Adrenal gland (tissue), 5 donors: ENCODE measurements at regions not wholly inside any gene's neighbourhood (a gene's known extent, or its start where the extent isn't known, plus 50 kb on each side); places are given as distances from the start of the nearest gene placed in this dataset.

Experiments
- POLR2A ChIP-seq, 2 donors: fragments of 450-650 bp; IDR thresholded peaks; one replicate each; pipeline ENCODE4 v1.6.1; 2017; ENCODE audit warnings: antibody characterized with exemption in 2 of 2, mild to moderate bottlenecking in 2 of 2, moderate library complexity in 1 of 2
- TF ChIP-seq, protein P1 (sequence below), 6 experiments: fragments of 450-650 bp in 4 of 6; fragments of 200-600 bp in 2 of 6; sonication (generic) in 1 of 6; IDR thresholded peaks; 1 replicate in 5 of 6; 2 replicates in 1 of 6; pipeline versions ENCODE4 v1.5.1 to v1.8.0; 2016 to 2021; ENCODE audit warnings: antibody characterized with exemption in 6 of 6, mild to moderate bottlenecking in 2 of 6, moderate library complexity in 1 of 6
- donor health status: DM: no; HTN: no; CAD: no.

DNA sequence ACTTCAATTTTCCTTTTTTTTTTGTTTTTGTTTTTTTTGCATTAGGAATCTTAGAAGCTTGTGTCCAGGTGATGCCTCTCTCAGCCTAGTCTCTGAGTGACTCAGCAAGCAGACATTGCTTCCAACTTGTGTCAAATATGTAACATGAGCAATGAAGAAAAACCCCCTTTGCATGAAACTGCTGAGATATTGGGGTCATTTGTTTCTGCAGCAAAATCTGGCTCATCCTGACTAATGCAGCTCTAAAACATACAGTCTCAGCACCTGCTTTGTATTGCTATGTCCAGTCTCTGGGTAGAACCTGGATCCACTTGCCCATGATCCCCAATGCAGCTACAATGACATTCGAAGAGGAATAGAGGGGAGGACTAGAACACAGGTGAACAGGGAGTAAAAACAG, 55.7 kb upstream of the LRFN2 start:
- TF ChIP-seq, protein P1, sequence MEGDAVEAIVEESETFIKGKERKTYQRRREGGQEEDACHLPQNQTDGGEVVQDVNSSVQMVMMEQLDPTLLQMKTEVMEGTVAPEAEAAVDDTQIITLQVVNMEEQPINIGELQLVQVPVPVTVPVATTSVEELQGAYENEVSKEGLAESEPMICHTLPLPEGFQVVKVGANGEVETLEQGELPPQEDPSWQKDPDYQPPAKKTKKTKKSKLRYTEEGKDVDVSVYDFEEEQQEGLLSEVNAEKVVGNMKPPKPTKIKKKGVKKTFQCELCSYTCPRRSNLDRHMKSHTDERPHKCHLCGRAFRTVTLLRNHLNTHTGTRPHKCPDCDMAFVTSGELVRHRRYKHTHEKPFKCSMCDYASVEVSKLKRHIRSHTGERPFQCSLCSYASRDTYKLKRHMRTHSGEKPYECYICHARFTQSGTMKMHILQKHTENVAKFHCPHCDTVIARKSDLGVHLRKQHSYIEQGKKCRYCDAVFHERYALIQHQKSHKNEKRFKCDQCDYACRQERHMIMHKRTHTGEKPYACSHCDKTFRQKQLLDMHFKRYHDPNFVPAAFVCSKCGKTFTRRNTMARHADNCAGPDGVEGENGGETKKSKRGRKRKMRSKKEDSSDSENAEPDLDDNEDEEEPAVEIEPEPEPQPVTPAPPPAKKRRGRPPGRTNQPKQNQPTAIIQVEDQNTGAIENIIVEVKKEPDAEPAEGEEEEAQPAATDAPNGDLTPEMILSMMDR (IDR thresholded peaks at IDR 0.05): no peak
- TF ChIP-seq POLR2A (IDR thresholded peaks at IDR 0.05): no peak
